GM19035 (cell line): ENCODE measurements at regions not wholly inside any gene's neighbourhood (a gene's known extent, or its start where the extent isn't known, plus 50 kb on each side); places are given as distances from the start of the nearest gene placed in this dataset.

Experiments
- ATAC-seq: cut with Tn5 transposase; IDR thresholded peaks from one replicate; pipeline ENCODE4 v1.9.1; 2021; ENCODE audit not compliant: unreplicated experiment

DNA sequence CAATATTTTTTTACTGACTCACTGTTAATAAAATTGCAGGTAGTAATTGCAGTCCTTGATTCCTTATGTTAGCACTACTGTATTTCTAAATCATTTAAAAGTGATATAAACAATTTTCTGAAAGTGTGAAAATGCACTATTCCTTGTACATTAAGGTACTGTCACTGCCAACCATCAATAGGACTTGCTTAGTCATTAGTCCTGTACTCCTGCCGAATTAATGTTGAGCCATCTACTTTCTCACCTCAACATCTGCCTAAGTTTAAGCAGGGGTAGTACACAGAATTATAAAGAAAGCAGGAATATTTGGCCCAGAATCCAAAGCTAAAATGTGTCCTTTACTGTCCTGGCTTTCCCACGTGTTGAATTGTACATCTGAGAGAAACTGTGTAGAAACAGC, 87.0 kb upstream of the TRPC3 start:
- no peak for ATAC-seq

DNA sequence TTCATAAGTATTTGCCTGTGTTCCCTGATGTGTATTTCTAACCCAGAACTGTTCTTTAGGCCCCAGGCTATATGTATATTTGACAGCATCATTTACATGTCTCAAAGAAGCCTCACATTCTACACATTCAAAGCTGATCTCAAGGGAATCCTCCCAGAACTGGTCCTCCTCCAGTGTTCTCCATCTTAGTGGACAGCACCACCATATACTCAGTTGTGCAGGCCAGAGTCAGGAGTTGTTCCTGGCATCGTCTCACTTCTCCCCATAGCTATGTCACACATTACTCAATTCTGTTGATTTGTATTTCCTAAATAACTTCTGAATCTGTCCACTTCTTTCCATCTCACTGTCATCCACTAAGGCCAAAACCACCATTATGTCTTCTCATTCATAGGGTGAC, 82.8 kb upstream of the TRPC3 start:
- ATAC-seq: no peak

DNA sequence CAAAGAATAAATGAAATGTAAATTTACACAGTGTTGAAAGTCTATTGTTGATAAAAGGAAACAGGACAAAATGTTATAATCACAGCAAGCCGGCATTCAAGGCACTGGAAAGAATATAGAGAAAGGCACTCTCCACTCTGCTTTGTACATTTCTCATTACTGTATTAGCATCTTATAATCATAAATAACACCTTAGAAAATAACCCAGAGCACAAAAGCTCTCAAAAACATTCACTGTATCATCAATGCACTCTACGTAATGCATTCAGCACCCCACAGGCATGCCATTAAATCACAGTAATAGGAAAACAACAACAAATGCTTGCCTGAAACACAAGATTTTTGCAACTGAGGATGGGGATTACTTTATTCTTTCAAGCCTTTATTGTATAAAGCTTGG, 75.3 kb upstream of the TRPC3 start:
- ATAC-seq: no peak

GRCh38 chr4:122017296-122017695, 65.4 kb upstream of the TRPC3 start:
- no peak for ATAC-seq

DNA sequence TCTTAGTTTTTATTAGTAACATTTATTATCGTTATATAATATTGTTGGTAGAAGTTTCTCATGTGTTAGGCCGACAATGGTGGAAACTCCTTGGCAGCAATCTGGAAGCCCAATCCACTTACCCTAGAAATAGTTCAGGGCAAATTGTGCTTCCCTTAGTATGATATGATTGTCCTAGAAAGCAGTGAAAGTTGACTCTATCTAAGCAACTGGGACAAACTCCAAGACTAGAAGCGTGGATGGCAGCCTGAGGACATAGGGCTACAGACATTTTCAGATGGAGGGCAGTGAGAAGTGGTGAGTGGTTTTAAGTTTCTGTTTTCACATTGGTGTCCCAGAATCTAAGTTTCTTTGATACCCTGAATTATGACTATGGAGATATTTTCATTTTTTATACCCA, 63.3 kb upstream of the TRPC3 start:
- ATAC-seq: no peak

GRCh38 chr4:122012735-122013134, 60.9 kb upstream of the TRPC3 start:
- no peak for ATAC-seq

GRCh38 chr4:122010610-122011009, 58.8 kb upstream of the TRPC3 start:
- no peak for ATAC-seq

GRCh38 chr4:122009524-122009923, 57.7 kb upstream of the TRPC3 start:
- ATAC-seq: no peak

GRCh38 chr4:122007016-122007415, 55.2 kb upstream of the TRPC3 start:
- no peak for ATAC-seq

- ATAC-seq: no peak
These were observed 53.4 kb upstream of the TRPC3 start for GRCh38 chr4:122005064-122005755.

- peak; percentile 69 for ATAC-seq
These were observed 51.5 kb upstream of the TRPC3 start for GRCh38 chr4:122003335-122003734.
